NCI-H82 treated with DMSO at 0.1 percent for 48 hours (cell line): ENCODE measurements at regions not wholly inside any gene's neighbourhood (a gene's known extent, or its start where the extent isn't known, plus 50 kb on each side); places are given as distances from the start of the nearest gene placed in this dataset.
"Not testable (repeated sequence)": the region's sequence is repeated elsewhere in the genome, so short reads cannot be mapped to it uniquely, and the experiment has no call there.

Experiments
- DNase-seq: peaks from one replicate; lab custom pipeline; 2025; ENCODE audit not compliant: unreplicated experiment; lab: John Stamatoyannopoulos, UW

GRCh38 chr7:101707587-101707986 is 78.5 kb upstream of the MYL10 start:
- no peak for DNase-seq

GRCh38 chr7:101708223-101708622 is 79.1 kb upstream of the MYL10 start:
- no peak for DNase-seq

DNA sequence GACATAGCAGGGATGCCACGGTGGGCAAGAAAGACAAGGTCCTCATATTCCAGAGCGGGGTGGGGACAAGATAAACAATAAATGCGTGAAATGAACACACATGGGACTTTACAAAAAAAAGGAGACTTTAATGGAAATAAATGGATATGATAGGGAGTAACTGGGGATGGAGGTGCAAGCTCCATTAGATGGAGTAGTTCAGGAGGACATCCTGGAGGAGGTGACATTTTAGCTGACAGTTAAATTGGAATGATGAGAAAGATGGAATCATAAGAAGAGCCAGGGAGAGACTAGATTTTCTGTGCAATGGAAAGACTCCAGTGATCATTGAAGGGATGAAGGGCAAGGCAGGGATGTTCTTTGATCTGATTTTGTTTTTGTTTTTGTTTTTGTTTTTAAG is 83.6 kb upstream of the MYL10 start:
- no peak for DNase-seq

DNA sequence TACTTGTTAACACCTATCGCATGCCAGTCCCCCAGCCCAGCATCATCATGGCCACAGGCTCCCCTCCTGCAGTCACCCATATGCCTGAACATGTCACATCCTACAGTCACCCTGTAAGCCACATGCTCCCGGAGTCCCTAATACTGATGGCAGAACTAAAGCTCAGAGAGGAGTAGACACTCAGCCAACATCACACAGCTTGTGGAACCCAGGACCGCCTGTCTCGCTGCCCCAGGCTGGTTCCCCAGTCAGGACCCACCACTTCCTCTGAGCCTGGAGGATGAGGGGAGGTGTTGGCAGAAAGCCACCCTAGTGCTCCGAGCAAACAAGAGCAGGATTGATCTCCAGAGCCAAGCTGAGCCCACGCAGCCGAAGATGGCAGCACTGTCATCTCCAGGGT is 85.0 kb upstream of the MYL10 start:
- DNase-seq, result no peak

DNA sequence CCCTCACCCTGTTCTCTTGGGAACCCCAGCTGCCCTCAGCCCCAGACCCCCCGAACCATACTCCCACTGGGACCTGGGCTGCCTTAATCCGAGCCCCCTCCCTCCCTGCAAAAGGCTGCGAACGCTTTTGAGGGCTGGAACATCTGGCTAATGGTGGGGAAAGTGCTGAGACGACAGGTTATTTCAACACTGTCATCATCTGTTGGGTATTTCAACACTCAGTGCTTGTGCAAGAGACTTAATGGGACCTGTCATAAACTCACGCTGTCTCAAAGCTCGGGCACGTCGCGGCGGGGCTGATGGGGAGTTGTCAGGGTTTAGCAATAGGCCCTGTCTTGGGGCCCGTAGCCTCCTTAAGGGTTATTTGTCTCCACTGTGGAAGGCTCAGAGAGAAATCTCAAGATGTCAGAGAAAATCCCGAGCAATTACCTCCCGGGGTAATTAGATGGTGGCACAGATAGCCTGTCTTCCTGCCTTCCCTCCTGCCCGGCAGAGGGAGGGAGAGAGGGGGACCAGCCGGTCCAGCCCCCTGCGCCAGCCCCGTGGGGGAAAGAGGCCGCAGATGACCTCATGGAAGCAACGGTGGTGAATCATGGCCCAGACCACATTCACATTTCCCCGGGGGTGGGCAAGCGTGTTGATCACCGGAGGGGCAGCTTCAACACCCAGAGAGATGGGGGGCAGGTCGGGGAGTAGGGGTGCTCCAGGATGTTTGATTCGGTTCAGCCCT is 88.7 kb upstream of the MYL10 start:
- DNase-seq, result no peak

DNA sequence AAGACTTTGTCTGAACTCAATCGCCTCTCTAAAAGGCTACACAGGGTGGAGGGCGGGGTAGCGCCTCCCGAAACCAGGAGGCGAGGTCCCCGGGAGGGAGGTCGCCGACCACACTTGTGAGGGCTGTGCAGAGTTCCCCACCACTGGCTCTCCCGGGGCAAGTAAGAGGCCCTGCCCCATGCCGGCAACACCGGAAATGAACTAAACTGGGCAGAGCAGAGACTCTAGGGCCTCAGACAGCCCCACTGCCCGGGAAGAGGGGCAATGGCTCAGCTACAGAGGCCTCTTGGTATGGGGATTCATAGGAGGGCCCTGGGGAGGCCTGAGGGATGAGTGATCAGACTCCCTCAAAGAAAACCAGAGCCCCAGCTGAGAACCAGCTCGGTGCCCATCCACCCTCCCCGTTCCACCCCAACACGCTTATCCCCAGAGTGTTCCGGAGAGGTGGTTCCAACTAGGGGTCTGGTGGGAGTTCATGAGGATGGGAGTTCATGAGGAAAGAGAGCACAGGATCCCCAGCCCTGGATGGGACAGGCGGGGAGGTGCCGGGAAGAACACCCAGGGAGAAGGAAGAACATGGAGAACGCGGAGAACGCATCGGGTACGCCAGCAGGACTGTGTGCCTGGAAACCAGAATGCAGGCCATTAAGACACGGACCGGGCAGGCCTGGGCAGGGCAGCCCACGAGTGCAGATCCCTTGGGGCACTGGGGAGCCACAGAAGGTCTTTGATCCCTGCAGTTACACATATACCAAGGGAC is 89.4 kb upstream of the MYL10 start:
- no peak for DNase-seq

DNA sequence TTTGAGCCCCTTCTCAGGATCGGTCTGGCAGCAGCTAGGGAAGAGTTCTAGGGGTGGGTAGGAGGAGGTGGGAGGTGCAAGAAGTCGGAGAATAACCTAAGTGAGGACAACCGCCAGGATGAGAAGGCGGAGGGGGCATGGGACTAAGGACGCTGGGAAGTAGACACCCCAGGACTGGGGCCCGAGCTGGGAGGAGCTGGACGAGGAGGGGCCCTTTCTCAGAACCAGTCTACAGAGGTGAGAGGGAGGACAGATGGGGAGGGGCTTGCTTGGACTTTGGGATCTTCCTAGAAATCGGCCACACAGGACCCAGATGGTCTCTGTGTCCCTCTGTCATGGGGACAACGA is 90.0 kb upstream of the MYL10 start:
- no peak for DNase-seq

DNA sequence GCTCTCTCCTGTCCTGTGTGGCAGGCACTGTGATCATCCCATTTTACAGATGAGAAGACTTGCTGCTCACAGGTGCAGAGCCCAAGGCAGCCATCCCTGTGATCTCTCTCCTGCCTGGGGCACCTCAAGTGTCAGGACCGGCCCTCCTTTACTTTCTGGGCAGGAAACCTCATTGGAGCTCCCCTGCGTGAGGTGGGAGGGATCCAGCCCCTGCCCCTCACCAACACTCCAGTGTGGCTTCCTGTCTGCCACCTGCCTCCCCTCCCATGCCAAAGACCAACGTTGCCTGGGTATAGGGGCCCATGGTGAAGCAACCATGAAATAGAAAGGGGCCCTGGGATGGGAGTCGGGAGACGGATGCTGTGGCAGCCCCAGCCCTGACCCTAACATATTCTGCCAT is 91.2 kb upstream of the MYL10 start:
- DNase-seq, result no peak

DNA sequence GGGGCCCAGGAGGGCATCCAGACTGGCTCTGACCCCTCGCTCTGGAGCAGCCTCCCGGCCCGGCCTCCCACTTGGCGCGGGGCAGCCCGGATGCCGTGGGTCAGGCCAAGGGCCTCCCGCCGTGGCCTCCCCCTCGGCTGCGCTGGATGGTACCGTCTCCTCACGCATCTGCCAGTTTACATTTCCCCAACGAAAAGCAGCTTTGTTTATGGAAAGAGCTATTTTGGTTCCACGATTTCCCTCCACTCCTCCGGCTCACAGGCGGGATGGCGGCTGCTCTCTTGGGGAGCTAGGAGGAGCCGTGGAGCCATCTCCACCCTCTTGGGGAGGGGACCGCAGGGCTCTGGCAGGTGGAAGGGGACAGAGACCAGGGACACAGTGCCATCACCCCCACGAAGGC is 93.2 kb upstream of the MYL10 start:
- no peak for DNase-seq

DNA sequence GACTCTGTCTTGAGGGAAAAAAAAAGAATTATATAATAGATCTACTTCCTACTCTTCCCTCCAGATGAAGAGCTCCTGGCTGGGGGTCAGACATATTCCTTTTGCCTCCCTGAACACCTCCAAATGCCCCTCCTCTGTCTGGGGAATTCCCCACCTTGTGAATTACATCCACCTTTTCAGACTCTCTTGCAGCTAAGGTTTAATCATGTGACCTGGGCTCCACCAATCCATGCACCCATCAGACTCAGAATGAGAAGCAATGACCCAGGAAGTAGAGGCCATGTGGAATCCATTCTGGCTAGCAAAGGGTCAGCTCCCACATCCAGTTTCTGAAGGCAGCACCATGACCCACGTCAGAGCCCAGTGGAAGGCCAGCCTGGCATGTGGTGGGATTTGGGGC is 93.6 kb upstream of the CUX1 start:
- DNase-seq, result no peak

GRCh38 chr7:101724957-101725356 is 92.5 kb upstream of the CUX1 start:
- no peak for DNase-seq

DNA sequence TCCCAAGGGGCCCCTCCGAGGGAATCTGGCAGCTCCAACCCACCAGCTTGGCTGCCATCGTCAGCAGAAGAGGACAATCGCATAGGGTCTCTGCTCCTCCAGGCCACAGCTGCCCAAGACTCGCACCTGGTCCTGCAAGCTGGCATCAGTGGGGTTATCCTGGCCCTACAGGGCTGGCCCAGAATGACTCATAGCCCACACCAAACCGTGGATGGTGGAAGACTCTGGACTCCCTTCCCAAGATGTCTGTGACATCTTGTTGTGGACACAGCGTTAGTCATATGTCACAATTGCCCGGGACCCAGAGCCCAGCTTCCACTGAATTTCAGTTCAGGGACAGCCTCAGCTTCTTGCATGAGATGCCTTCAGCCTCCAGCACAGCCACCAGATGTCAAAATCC is 91.5 kb upstream of the CUX1 start:
- no peak for DNase-seq

- DNase-seq, result no peak
Measured at GRCh38 chr7:101727184-101727583, 90.2 kb upstream of the CUX1 start.

DNA sequence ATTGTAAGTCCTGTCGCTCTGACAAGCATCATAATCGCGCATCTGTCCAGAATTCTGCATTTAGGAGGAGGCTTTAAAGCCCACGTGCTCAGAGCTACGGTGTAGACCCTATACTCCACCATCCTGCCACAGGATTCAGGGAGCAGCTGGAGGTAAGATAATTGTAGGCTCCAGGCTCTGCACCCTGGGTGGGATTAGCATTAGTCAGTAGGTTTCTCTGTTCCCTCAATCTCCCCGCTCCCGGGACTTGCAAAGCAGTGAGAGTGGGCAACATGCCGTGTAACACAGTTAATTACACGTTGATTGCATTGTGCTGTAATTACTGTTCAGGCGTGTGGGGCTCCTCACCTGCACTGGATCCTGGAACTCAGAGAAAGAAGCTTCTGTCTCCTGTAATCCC is 89.3 kb upstream of the CUX1 start:
- peak; percentile 78 for DNase-seq

DNA sequence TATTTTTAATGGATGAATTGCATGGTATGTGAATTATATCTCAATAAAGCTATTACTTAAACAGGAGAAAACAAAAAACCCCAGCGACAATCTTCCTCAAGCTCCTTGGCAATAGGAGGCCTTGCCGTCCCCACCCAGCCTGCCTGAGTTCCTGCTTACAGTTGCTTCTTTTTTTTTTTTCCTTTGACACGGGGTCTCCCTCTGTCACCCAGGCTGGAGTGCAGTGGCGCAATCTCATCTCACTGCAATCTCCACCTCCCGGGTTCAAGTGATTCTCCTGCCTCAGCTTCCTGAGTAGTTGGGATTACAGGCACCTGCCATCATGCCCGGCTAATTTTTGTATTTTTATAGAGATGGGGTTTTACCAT is 88.6 kb upstream of the CUX1 start:
- not testable (repeated sequence) for DNase-seq

- DNase-seq, result peak; percentile 65
Measured at GRCh38 chr7:101729241-101729883, 88.1 kb upstream of the CUX1 start.

DNA sequence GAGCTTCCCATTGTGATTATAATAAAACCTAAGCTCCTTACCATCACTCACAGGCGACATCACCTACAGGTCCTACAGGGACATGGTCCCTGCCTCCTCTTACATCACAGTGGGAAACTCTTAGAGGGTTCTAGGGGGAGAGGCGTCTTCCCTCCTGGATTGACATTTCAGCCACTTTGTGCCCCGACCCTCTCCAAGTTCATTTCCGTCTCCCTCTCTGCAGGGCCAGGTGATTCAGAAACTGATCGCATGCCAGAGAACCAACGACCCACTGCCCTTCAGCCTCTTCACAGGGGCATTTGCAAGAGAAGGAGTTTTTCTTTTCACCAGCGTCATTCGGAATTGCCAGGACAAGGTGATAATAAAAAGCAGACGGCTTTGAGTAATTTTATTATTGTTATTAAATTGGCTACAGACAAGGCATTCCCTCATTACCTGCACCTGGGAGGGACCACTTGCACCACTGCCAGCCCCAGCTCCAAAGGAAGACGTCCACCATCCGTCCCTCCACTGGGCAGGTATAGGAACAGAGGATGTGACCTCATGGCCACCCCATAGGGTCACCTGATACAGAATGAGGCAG is 85.8 kb upstream of the CUX1 start:
- DNase-seq, result no peak

DNA sequence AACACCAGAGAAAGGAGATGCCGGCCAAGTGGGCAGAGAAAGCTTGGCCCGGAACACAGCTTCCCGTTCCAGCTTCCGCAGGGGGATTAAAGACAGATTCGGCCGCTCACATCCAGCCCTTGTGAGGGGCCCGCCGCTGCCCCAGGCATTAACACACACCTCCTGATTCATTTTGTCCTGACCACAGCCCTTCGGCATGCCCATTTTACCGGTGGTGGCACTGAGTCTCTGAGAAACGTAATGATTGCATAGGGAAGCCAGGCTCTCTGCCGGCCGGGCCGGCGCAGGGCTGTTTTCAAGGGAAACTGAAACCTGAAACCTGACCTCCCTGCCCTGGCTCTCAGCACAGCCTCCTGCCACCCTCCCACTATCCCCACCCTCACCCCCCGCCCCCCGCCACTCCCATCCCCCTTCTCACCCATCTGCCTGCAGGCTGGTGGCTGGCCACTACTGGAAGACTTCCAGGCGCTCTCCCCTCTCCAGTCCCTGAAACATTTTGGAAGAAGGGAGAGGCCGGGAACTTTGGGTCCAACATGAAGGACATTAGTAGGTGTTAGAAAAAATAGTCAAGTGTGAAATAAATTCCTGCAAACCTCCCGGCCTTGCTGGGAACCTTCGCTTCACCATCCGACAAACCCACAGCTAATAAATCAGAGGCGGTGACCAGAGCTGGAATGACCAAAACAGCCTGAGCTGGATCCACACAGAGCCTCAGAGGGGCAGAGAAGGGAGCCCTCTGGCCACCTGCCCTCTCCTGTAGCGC is 83.5 kb upstream of the CUX1 start:
- DNase-seq, result peak; percentile 60

- DNase-seq, result no peak
Measured at GRCh38 chr7:101736084-101736483, 81.3 kb upstream of the CUX1 start.

- no peak for DNase-seq
Measured at GRCh38 chr7:101739775-101740398, 77.5 kb upstream of the CUX1 start.
